KMS-11 (cell line): ENCODE measurements at regions not wholly inside any gene's neighbourhood (a gene's known extent, or its start where the extent isn't known, plus 50 kb on each side); places are given as distances from the start of the nearest gene placed in this dataset.

Experiments
- H2AFZ ChIP-seq: fragments of 200-600 bp; sonication (generic); 2 replicates; pipeline ENCODE4 v1.6.1; 2016; ENCODE audit warnings: antibody characterized with exemption, mixed run types, low read depth
- H3K27ac ChIP-seq: fragments of 200-600 bp; sonication (generic); 2 replicates; pipeline ENCODE4 v1.6.1; 2016; ENCODE audit warnings: mild to moderate bottlenecking, mixed run types
- H3K27me3 ChIP-seq: fragments of 200-600 bp; sonication (generic); 2 replicates; pipeline ENCODE4 v1.6.1; 2017; ENCODE audit warnings: mild to moderate bottlenecking, low read depth, mixed run types, moderate library complexity; ENCODE audit not compliant: insufficient read depth
- H3K36me3 ChIP-seq: fragments of 200-600 bp; sonication (generic); 2 replicates; pipeline ENCODE4 v1.6.1; 2017; ENCODE audit warnings: mild to moderate bottlenecking, mixed run types; ENCODE audit not compliant: insufficient read depth
- H3K4me1 ChIP-seq: fragments of 200-600 bp; sonication (generic); 2 replicates; pipeline ENCODE4 v1.6.1; 2016; ENCODE audit warnings: mild to moderate bottlenecking, low read depth, mixed run types; ENCODE audit not compliant: poor library complexity, severe bottlenecking
- H3K4me2 ChIP-seq: fragments of 200-600 bp; sonication (generic); 2 replicates; pipeline ENCODE4 v1.7.0; 2016; ENCODE audit warnings: mild to moderate bottlenecking, mixed run types
- H3K4me3 ChIP-seq: fragments of 200-600 bp; sonication (generic); IDR thresholded peaks from 2 replicates; pipeline ENCODE4 v1.6.1; 2017; ENCODE audit warnings: low read depth, low read length, mixed read lengths; ENCODE audit not compliant: insufficient read depth
- H3K79me2 ChIP-seq: fragments of 200-600 bp; sonication (generic); 2 replicates; pipeline ENCODE4 v1.6.1; 2016; ENCODE audit warnings: low read depth, mixed run types; ENCODE audit not compliant: insufficient read depth
- H3K9ac ChIP-seq: fragments of 200-600 bp; sonication (generic); 2 replicates; pipeline ENCODE4 v1.6.1; 2016; ENCODE audit warnings: mild to moderate bottlenecking, mixed run types
- H4K20me1 ChIP-seq: fragments of 200-600 bp; sonication (generic); 2 replicates; pipeline ENCODE4 v1.6.1; 2016; ENCODE audit warnings: mild to moderate bottlenecking, mixed run types; ENCODE audit not compliant: insufficient read depth
- CTCF ChIP-seq: fragments of 200-600 bp; sonication (generic); conservative IDR thresholded peaks from 2 replicates; pipeline ENCODE4 v1.6.1; 2017; ENCODE audit warnings: low read depth, mild to moderate bottlenecking, antibody characterized with exemption, low read length, moderate library complexity, mixed read lengths

- Histone ChIP-seq H3K4me3 (no peak overlapping the region), H3K4me1 (no peaks in the 10 kb centered on the region), H3K4me2 (no peak overlapping the region), H3K27me3 (no peaks in the 10 kb centered on the region), H2AFZ (no peak overlapping the region), H4K20me1 (no peaks in the 10 kb centered on the region), H3K79me2 (no peaks in the 10 kb centered on the region), H3K36me3 (no peaks in the 10 kb centered on the region), H3K9ac (no peak overlapping the region), H3K27ac (no peak overlapping the region)
- no peak for TF ChIP-seq CTCF
Observed at GRCh38 chr4:19756661-19757060, 495.0 kb upstream of the SLIT2 start.

- Histone ChIP-seq H3K27me3 (no peaks in the 10 kb centered on the region), H2AFZ (no peak overlapping the region), H3K27ac (no peak overlapping the region), H3K4me1 (no peaks in the 10 kb centered on the region), H3K9ac (no peak overlapping the region), H3K36me3 (no peaks in the 10 kb centered on the region), H3K79me2 (no peaks in the 10 kb centered on the region), H3K4me3 (no peak overlapping the region), H3K4me2 (no peak overlapping the region), H4K20me1 (no peaks in the 10 kb centered on the region)
- TF ChIP-seq CTCF: no peak
Observed at GRCh38 chr4:19752599-19752998, 499.1 kb upstream of the SLIT2 start.

- H3K4me2 ChIP-seq: no peak overlapping the region
- TF ChIP-seq CTCF: no peak
- no peaks in the 10 kb centered on the region for H3K36me3 ChIP-seq
Observed at GRCh38 chr4:19748519-19749479, 502.9 kb upstream of the SLIT2 start.

GRCh38 chr4:19746377-19746776, 505.3 kb upstream of the SLIT2 start:
- no peak overlapping the region for H3K27ac ChIP-seq

More at GRCh38 chr4:19748519-19749479, 502.9 kb upstream of the SLIT2 start:
- Histone ChIP-seq H2AFZ (no peak overlapping the region), H3K27me3 (no peaks in the 10 kb centered on the region), H3K27ac (no peak overlapping the region), H3K79me2 (no peaks in the 10 kb centered on the region), H3K9ac (no peak overlapping the region), H3K4me1 (no peaks in the 10 kb centered on the region), H4K20me1 (no peaks in the 10 kb centered on the region), H3K4me3 (no peak overlapping the region)

More at GRCh38 chr4:19746377-19746776, 505.3 kb upstream of the SLIT2 start:
- Histone ChIP-seq H3K9ac (no peak overlapping the region), H3K4me1 (no peaks in the 10 kb centered on the region), H2AFZ (no peak overlapping the region), H3K4me3 (no peak overlapping the region), H3K36me3 (no peaks in the 10 kb centered on the region), H3K79me2 (no peaks in the 10 kb centered on the region), H3K27me3 (no peaks in the 10 kb centered on the region), H3K4me2 (no peak overlapping the region), H4K20me1 (no peaks in the 10 kb centered on the region)
- no peak for TF ChIP-seq CTCF
